ENCODE measurements at regions not wholly inside any gene's neighbourhood (a gene's known extent, or its start where the extent isn't known, plus 50 kb on each side); places are given as distances from the start of the nearest gene placed in this dataset.
A peak's percentile ranks its signal among the peaks of the same experiment; 100 is the strongest.

DNA sequence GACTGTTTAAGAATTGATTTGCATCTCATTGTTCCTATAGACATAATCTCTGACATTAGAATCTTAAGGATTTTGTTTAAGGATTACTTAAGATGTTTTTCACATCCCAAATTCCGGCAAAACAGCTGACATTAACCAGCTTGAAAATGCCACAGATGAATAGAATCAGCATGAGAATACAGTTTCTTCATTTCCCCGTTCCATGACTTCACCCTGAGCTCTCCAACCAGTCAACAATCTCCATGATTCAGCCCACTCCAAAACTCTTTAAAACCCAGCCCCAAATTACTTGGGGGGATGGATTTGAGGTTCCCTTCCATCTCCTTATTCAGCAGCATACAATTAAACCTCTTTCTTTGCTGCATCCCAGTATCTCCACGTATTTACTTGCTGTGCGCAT, 201.0 kb downstream of the LYPLAL1 start:
- H2BK5ac ChIP-seq (ENCODE audit: low read depth, low read length, poor library complexity, severe bottlenecking) = no peak overlapping the region
- no peak overlapping the region for H2BK12ac ChIP-seq (ENCODE audit: low read length in 2 of 2)
- H3K79me1 ChIP-seq (replicated peaks; ENCODE audit: low read length, poor library complexity, severe bottlenecking) = no peaks in the 10 kb centered on the region
- H4K91ac ChIP-seq (ENCODE audit: low read length) = no peak overlapping the region
- DNase-seq = no peak
- H3K36me3 ChIP-seq (ENCODE audit: control insufficient read depth in 1 of 2, insufficient read depth in 2 of 2, low read depth in 1 of 2, low read length in 2 of 2) = no peaks in the 10 kb centered on the region
- H2BK15ac ChIP-seq (ENCODE audit: low read depth, poor library complexity, severe bottlenecking) = no peak overlapping the region
- 65% methylated on average over 4 of the region's 4 CpGs for WGBS
- H3K4ac ChIP-seq (ENCODE audit: low read depth in 1 of 2, low read length in 2 of 2) = no peak overlapping the region
- H4K8ac ChIP-seq (ENCODE audit: low read length) = no peak overlapping the region
- no peak overlapping the region for H2AK5ac ChIP-seq (ENCODE audit: low read length, severe bottlenecking)
- no peaks in the 10 kb centered on the region for H3K9me3 ChIP-seq (ENCODE audit: control insufficient read depth, low read length)
- no peak overlapping the region for H3K23ac ChIP-seq (ENCODE audit: low read length in 2 of 2)
- no peak overlapping the region for H3K18ac ChIP-seq (ENCODE audit: low read depth in 1 of 2, low read length in 2 of 2)
- H3K4me2 ChIP-seq (ENCODE audit: low read length, poor library complexity, severe bottlenecking) = no peak overlapping the region
- H3K4me1 ChIP-seq (ENCODE audit: control insufficient read depth, insufficient read depth, low read depth, low read length) = peaks cover 3% of the 10 kb centered on the region
- no peaks in the 10 kb centered on the region for H3K27me3 ChIP-seq (ENCODE audit: control insufficient read depth in 1 of 2, insufficient read depth in 1 of 2, low read length in 2 of 2)
- H3K9ac ChIP-seq (ENCODE audit: low read length) = peak overlapping the region; percentile 64
- H3K4me3 ChIP-seq (ENCODE audit: insufficient read depth in 1 of 2, low read depth in 1 of 2, low read length in 2 of 2) = no peak overlapping the region
- H3K14ac ChIP-seq (ENCODE audit: low read length in 2 of 2) = no peak overlapping the region
- H3K27ac ChIP-seq (ENCODE audit: low read length, poor library complexity, severe bottlenecking) = peak overlapping the region; percentile 71
- H2BK120ac ChIP-seq (ENCODE audit: low read depth, low read length) = no peak overlapping the region
- H2AFZ ChIP-seq (ENCODE audit: low read depth, low read length) = no peak overlapping the region

DNA sequence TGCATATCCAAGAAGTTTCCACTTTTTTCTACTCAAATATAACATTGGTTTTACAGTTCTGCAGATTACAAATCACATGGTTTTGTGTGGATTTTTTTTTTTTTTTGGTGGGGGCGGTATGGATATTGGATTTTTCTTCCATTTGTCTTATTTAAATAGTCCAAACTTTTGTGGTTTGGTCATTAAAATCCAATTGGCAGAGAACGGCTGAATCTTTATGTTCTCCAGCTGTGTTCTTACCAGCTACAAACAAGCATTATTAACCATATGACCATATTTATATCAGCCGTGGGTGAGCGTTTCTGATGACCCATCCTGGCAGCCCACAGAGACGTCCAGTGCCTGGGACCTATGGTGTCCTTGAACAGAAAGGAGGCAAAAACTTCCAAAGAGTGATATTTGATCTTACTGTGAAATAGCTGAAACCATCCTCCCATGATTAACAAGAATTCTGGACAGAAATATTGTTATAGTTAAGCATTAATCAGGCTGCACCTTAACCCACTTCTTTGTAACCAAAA, 200.4 kb downstream of the LYPLAL1 start:
- Histone ChIP-seq H3K4ac (ENCODE audit: low read depth in 1 of 2, low read length in 2 of 2) (no peak overlapping the region), H3K27ac (ENCODE audit: low read length, poor library complexity, severe bottlenecking) (peak overlapping the region; percentile 89), H3K14ac (ENCODE audit: low read length in 2 of 2) (no peak overlapping the region), H3K4me3 (ENCODE audit: insufficient read depth in 1 of 2, low read depth in 1 of 2, low read length in 2 of 2) (no peak overlapping the region), H2BK120ac (ENCODE audit: low read depth, low read length) (no peak overlapping the region), H4K91ac (ENCODE audit: low read length) (no peak overlapping the region), H3K27me3 (ENCODE audit: control insufficient read depth in 1 of 2, insufficient read depth in 1 of 2, low read length in 2 of 2) (no peaks in the 10 kb centered on the region), H3K9ac (ENCODE audit: low read length) (peak overlapping the region; percentile 64), H3K4me2 (ENCODE audit: low read length, poor library complexity, severe bottlenecking) (no peak overlapping the region), H4K8ac (ENCODE audit: low read length) (no peak overlapping the region), H3K18ac (ENCODE audit: low read depth in 1 of 2, low read length in 2 of 2) (no peak overlapping the region), H2AK5ac (ENCODE audit: low read length, severe bottlenecking) (no peak overlapping the region), H3K36me3 (ENCODE audit: control insufficient read depth in 1 of 2, insufficient read depth in 2 of 2, low read depth in 1 of 2, low read length in 2 of 2) (no peaks in the 10 kb centered on the region), H3K79me1 (replicated peaks; ENCODE audit: low read length, poor library complexity, severe bottlenecking) (no peaks in the 10 kb centered on the region), H2BK15ac (ENCODE audit: low read depth, poor library complexity, severe bottlenecking) (no peak overlapping the region), H3K23ac (ENCODE audit: low read length in 2 of 2) (no peak overlapping the region), H2BK12ac (ENCODE audit: low read length in 2 of 2) (no peak overlapping the region), H3K9me3 (ENCODE audit: control insufficient read depth, low read length) (no peaks in the 10 kb centered on the region), H2BK5ac (ENCODE audit: low read depth, low read length, poor library complexity, severe bottlenecking) (no peak overlapping the region), H2AFZ (ENCODE audit: low read depth, low read length) (no peak overlapping the region), H3K4me1 (ENCODE audit: control insufficient read depth, insufficient read depth, low read depth, low read length) (peaks cover 2% of the 10 kb centered on the region)
- no peak for DNase-seq
- 100% methylated on average over 3 of the region's 5 CpGs for WGBS

DNA sequence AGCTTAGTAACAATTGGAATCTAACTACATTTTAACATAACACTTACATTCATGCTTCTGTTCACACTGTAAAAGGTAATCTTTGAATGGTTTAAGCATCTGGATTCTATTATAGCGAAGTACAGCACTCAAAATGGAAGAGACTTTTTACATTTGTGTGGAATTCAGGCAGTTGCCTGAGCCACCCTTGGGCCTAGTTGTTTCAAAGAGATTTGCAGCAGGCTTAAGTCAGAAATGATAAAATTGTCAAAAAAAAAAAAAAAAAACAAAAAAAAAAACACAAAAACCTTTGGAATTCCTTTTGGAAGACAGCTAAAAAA, 199.9 kb downstream of the LYPLAL1 start:
- H4K8ac ChIP-seq (ENCODE audit: low read length) = no peak overlapping the region
- no peak overlapping the region for H3K4me2 ChIP-seq (ENCODE audit: low read length, poor library complexity, severe bottlenecking)
- 100% methylated on average over 1 of the region's 1 CpG for WGBS
- H3K4me3 ChIP-seq (ENCODE audit: insufficient read depth in 1 of 2, low read depth in 1 of 2, low read length in 2 of 2) = no peak overlapping the region
- DNase-seq = no peak
- no peak overlapping the region for H2AFZ ChIP-seq (ENCODE audit: low read depth, low read length)
- H3K14ac ChIP-seq (ENCODE audit: low read length in 2 of 2) = no peak overlapping the region
- no peaks in the 10 kb centered on the region for H3K79me1 ChIP-seq (replicated peaks; ENCODE audit: low read length, poor library complexity, severe bottlenecking)
- no peak overlapping the region for H3K18ac ChIP-seq (ENCODE audit: low read depth in 1 of 2, low read length in 2 of 2)
- H3K27me3 ChIP-seq (ENCODE audit: control insufficient read depth in 1 of 2, insufficient read depth in 1 of 2, low read length in 2 of 2) = no peaks in the 10 kb centered on the region
- no peak overlapping the region for H2BK12ac ChIP-seq (ENCODE audit: low read length in 2 of 2)
- peaks cover 1% of the 10 kb centered on the region for H3K4me1 ChIP-seq (ENCODE audit: control insufficient read depth, insufficient read depth, low read depth, low read length)
- no peak overlapping the region for H3K9ac ChIP-seq (ENCODE audit: low read length)
- no peak overlapping the region for H2BK5ac ChIP-seq (ENCODE audit: low read depth, low read length, poor library complexity, severe bottlenecking)
- no peaks in the 10 kb centered on the region for H3K36me3 ChIP-seq (ENCODE audit: control insufficient read depth in 1 of 2, insufficient read depth in 2 of 2, low read depth in 1 of 2, low read length in 2 of 2)
- H3K4ac ChIP-seq (ENCODE audit: low read depth in 1 of 2, low read length in 2 of 2) = no peak overlapping the region
- no peak overlapping the region for H3K23ac ChIP-seq (ENCODE audit: low read length in 2 of 2)
- H3K27ac ChIP-seq (ENCODE audit: low read length, poor library complexity, severe bottlenecking) = peak overlapping the region; percentile 22
- H2AK5ac ChIP-seq (ENCODE audit: low read length, severe bottlenecking) = peak overlapping the region; percentile 10
- no peak overlapping the region for H2BK120ac ChIP-seq (ENCODE audit: low read depth, low read length)
- H2BK15ac ChIP-seq (ENCODE audit: low read depth, poor library complexity, severe bottlenecking) = no peak overlapping the region
- no peak overlapping the region for H4K91ac ChIP-seq (ENCODE audit: low read length)
- no peaks in the 10 kb centered on the region for H3K9me3 ChIP-seq (ENCODE audit: control insufficient read depth, low read length)

DNA sequence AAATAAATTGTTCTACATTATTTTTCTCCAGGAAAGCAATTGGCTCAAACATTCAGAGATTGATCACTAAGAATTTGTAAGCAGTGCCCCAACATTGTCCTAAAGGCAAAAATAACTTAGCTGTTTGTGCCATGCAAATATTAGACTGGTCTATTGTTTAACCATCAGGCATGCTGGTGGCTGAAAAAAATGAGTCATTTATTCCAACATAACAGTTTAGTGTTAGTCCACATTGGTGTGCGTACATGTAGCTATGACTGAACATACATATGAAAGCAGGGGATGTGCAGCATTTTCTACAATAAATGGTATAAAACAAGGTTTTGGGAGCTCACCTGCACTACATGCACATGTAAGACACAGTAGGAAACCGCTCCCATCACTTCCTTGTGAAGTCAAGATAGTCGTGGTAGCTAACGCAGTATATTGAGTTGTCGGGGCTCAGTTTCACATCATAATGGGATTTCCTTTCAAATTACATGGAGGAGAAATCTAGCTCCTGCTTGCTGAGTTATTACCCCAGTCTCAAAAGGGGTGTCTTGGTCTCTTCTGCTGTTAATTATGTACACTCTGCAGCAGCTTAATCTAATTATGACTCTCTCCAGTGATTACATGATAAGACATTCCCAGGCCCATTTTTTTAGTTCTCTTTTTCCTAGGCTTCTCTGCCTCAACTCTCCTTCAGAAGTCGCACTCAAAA, 199.4 kb downstream of the LYPLAL1 start:
- Histone ChIP-seq H3K36me3 (ENCODE audit: control insufficient read depth in 1 of 2, insufficient read depth in 2 of 2, low read depth in 1 of 2, low read length in 2 of 2) (no peaks in the 10 kb centered on the region), H3K27ac (ENCODE audit: low read length, poor library complexity, severe bottlenecking) (peak overlapping the region; percentile 22), H2AFZ (ENCODE audit: low read depth, low read length) (no peak overlapping the region), H4K8ac (ENCODE audit: low read length) (no peak overlapping the region), H3K4me3 (ENCODE audit: insufficient read depth in 1 of 2, low read depth in 1 of 2, low read length in 2 of 2) (no peak overlapping the region), H3K18ac (ENCODE audit: low read depth in 1 of 2, low read length in 2 of 2) (no peak overlapping the region), H3K4me1 (ENCODE audit: control insufficient read depth, insufficient read depth, low read depth, low read length) (peaks cover 1% of the 10 kb centered on the region), H2BK120ac (ENCODE audit: low read depth, low read length) (no peak overlapping the region), H3K4me2 (ENCODE audit: low read length, poor library complexity, severe bottlenecking) (no peak overlapping the region), H2AK5ac (ENCODE audit: low read length, severe bottlenecking) (peak overlapping the region; percentile 45), H3K9ac (ENCODE audit: low read length) (no peak overlapping the region), H3K79me1 (replicated peaks; ENCODE audit: low read length, poor library complexity, severe bottlenecking) (no peaks in the 10 kb centered on the region), H3K27me3 (ENCODE audit: control insufficient read depth in 1 of 2, insufficient read depth in 1 of 2, low read length in 2 of 2) (no peaks in the 10 kb centered on the region), H3K14ac (ENCODE audit: low read length in 2 of 2) (no peak overlapping the region), H2BK12ac (ENCODE audit: low read length in 2 of 2) (no peak overlapping the region), H4K91ac (ENCODE audit: low read length) (no peak overlapping the region), H2BK15ac (ENCODE audit: low read depth, poor library complexity, severe bottlenecking) (no peak overlapping the region), H3K4ac (ENCODE audit: low read depth in 1 of 2, low read length in 2 of 2) (no peak overlapping the region), H2BK5ac (ENCODE audit: low read depth, low read length, poor library complexity, severe bottlenecking) (no peak overlapping the region), H3K23ac (ENCODE audit: low read length in 2 of 2) (no peak overlapping the region), H3K9me3 (ENCODE audit: control insufficient read depth, low read length) (no peaks in the 10 kb centered on the region)
- DNase-seq = no peak
- WGBS = 94% methylated on average over 5 of the region's 6 CpGs

Measured in mesenchymal stem cell (in vitro differentiated cells and primary cell).